ENCODE measurements at regions not wholly inside any gene's neighbourhood (a gene's known extent, or its start where the extent isn't known, plus 50 kb on each side); places are given as distances from the start of the nearest gene placed in this dataset.

- Histone ChIP-seq H3K27ac (ENCODE audit: low read length) (peak overlapping the region; percentile 83), H3K9me2 (replicated peaks; ENCODE audit: low read length) (no peaks in the 10 kb centered on the region), H3K4me3 (ENCODE audit: low read length) (peak overlapping the region; percentile 27), H3K27me3 (ENCODE audit: low read length) (no peaks in the 10 kb centered on the region), H3K36me3 (ENCODE audit: low read depth, low read length) (no peaks in the 10 kb centered on the region), H2AFZ (ENCODE audit: low read length) (peak overlapping the region; percentile 56), H3K4me2 (ENCODE audit: low read length) (peak overlapping the region; percentile 75), H3K4me1 (ENCODE audit: insufficient read depth, low read length) (peaks cover 30% of the 10 kb centered on the region), H3K79me2 (ENCODE audit: low read length) (no peaks in the 10 kb centered on the region), H4K20me1 (ENCODE audit: low read length) (no peaks in the 10 kb centered on the region), H3K9me3 (ENCODE audit: low read length) (no peaks in the 10 kb centered on the region), H3K9ac (ENCODE audit: low read length) (peak overlapping the region; percentile 53), H3F3A (ENCODE audit: low read length, unreplicated experiment) (peaks cover 7% of the 10 kb centered on the region)
- POLR2A ChIA-PET (ENCODE audit: unreplicated experiment) = no interaction called here
- no peak for TF ChIP-seq EZH2 (IDR thresholded peaks at IDR 0.05; ENCODE audit: low read length, unreplicated experiment)
- ATAC-seq (peak; percentile 100), DNase-seq (peak; percentile 92)
- BruUV-seq (replicated peaks) = no TSS peak
- intact Hi-C loops (cut with micrococcal nuclease) = loop anchor here (1.0 kb wide), 1 partner anchor 40 kb away; no protein-coding TSS in a partner anchor
- CTCF ChIA-PET = interaction anchor here (0.6 kb wide), 2 partner anchors 137 to 194 kb away, joined by 5 read pairs; no protein-coding TSS in a partner anchor
These were observed 104.3 kb upstream of the CAV2 start for GRCh38 chr7:116395141-116395791.

DNA sequence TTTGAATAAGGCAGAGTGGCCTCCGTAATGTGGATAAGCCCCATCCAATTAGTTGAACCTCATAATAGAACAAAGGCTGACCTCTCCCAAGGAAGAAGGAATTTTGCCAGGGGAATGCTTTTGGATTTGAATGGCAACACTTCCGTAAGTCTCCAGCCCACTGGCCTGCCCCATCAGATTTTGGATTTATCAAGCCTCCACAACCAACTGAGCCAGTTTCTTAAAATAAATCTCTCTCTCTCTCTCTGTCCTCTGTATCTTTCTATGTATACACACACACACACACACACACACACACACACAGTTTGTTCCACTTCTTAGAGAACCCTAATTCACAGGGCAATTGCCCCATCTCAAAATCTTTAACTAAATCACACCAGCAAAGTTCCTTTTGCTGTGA lies 100.9 kb upstream of the CAV2 start:
- H3K27ac ChIP-seq (ENCODE audit: low read length) = no peak overlapping the region
- no peak overlapping the region for H2AFZ ChIP-seq (ENCODE audit: low read length)
- H3F3A ChIP-seq (ENCODE audit: low read length, unreplicated experiment) = peaks cover 7% of the 10 kb centered on the region
- ATAC-seq = no peak
- peaks cover 35% of the 10 kb centered on the region for H3K4me1 ChIP-seq (ENCODE audit: insufficient read depth, low read length)
- no peak overlapping the region for H3K9ac ChIP-seq (ENCODE audit: low read length)
- CTCF ChIA-PET = no interaction called here
- H3K4me3 ChIP-seq (ENCODE audit: low read length) = no peak overlapping the region
- intact Hi-C loops (cut with micrococcal nuclease) = no loop called here
- H3K36me3 ChIP-seq (ENCODE audit: low read depth, low read length) = no peaks in the 10 kb centered on the region
- no peaks in the 10 kb centered on the region for H4K20me1 ChIP-seq (ENCODE audit: low read length)
- H3K9me2 ChIP-seq (replicated peaks; ENCODE audit: low read length) = no peaks in the 10 kb centered on the region
- DNase-seq = no peak
- no peaks in the 10 kb centered on the region for H3K27me3 ChIP-seq (ENCODE audit: low read length)
- H3K9me3 ChIP-seq (ENCODE audit: low read length) = no peaks in the 10 kb centered on the region
- BruUV-seq (replicated peaks) = no TSS peak
- no peak overlapping the region for H3K4me2 ChIP-seq (ENCODE audit: low read length)
- TF ChIP-seq EZH2 (IDR thresholded peaks at IDR 0.05; ENCODE audit: low read length, unreplicated experiment) (no peak), CTCF (conservative IDR thresholded peaks at IDR 0.05; ENCODE audit: low read depth, low read length) (no peak), EZH2phosphoT487 (IDR thresholded peaks at IDR 0.05; ENCODE audit: borderline replicate concordance, low read length) (no peak)
- no peaks in the 10 kb centered on the region for H3K79me2 ChIP-seq (ENCODE audit: low read length)
- POLR2A ChIA-PET (ENCODE audit: unreplicated experiment) = no interaction called here

- H3F3A ChIP-seq (ENCODE audit: low read length, unreplicated experiment) = peaks cover 5% of the 10 kb centered on the region
- peak; percentile 61 for DNase-seq
- H3K9me3 ChIP-seq (ENCODE audit: low read length) = no peaks in the 10 kb centered on the region
- H4K20me1 ChIP-seq (ENCODE audit: low read length) = no peaks in the 10 kb centered on the region
- no TSS peak for BruUV-seq (replicated peaks)
- H3K36me3 ChIP-seq (ENCODE audit: low read depth, low read length) = no peaks in the 10 kb centered on the region
- H3K27me3 ChIP-seq (ENCODE audit: low read length) = no peaks in the 10 kb centered on the region
- no peak overlapping the region for H3K9ac ChIP-seq (ENCODE audit: low read length)
- ChIA-PET CTCF (no interaction called here), POLR2A (ENCODE audit: unreplicated experiment) (no interaction called here)
- peaks cover 30% of the 10 kb centered on the region for H3K4me1 ChIP-seq (ENCODE audit: insufficient read depth, low read length)
- no peak overlapping the region for H3K4me3 ChIP-seq (ENCODE audit: low read length)
- H3K4me2 ChIP-seq (ENCODE audit: low read length) = 0 out of 2 replicates have a peak overlapping the region, but pooled peaks have one; percentile 9
- H3K9me2 ChIP-seq (replicated peaks; ENCODE audit: low read length) = no peaks in the 10 kb centered on the region
- peak; percentile 18 for ATAC-seq
- H3K79me2 ChIP-seq (ENCODE audit: low read length) = no peaks in the 10 kb centered on the region
- intact Hi-C loops (cut with micrococcal nuclease) = no loop called here
- H3K27ac ChIP-seq (ENCODE audit: low read length) = no peak overlapping the region
- TF ChIP-seq EZH2phosphoT487 (IDR thresholded peaks at IDR 0.05; ENCODE audit: borderline replicate concordance, low read length) = no peak
- TF ChIP-seq CTCF (conservative IDR thresholded peaks at IDR 0.05; ENCODE audit: low read depth, low read length) = no peak
- TF ChIP-seq EZH2 (IDR thresholded peaks at IDR 0.05; ENCODE audit: low read length, unreplicated experiment) = no peak
- H2AFZ ChIP-seq (ENCODE audit: low read length) = no peak overlapping the region
These were observed 99.7 kb upstream of the CAV2 start for GRCh38 chr7:116399819-116400218.
